Neural cell (in vitro differentiated cells): ENCODE measurements at regions not wholly inside any gene's neighbourhood (a gene's known extent, or its start where the extent isn't known, plus 50 kb on each side); places are given as distances from the start of the nearest gene placed in this dataset.

ENCODE experiments used
- H2AFZ ChIP-seq: fragments of 200-600, 300-800 bp; sonication (generic), shearing (Covaris generic); 2 replicates; pipeline ENCODE4 v1.6.0; 2014; ENCODE audit warnings: low read depth, mild to moderate bottlenecking, antibody characterized with exemption, low read length, moderate library complexity
- H3F3A ChIP-seq: fragments of 200-600 bp; shearing (Covaris generic); 2 replicates; pipeline ENCODE4 v1.6.1; 2016; ENCODE audit warnings: mild to moderate bottlenecking, moderate library complexity, mixed read lengths, antibody characterized with exemption, low read length; ENCODE audit not compliant: insufficient read depth, poor library complexity, severe bottlenecking
- H3K27ac ChIP-seq: fragments of 200-600, 300-800 bp; sonication (generic), shearing (Covaris generic); 2 replicates; pipeline ENCODE4 v1.5.1; 2014; ENCODE audit warnings: mild to moderate bottlenecking, low read length, moderate library complexity
- H3K27me3 ChIP-seq: fragments of 300-800, 200-600 bp; sonication (generic), shearing (Covaris generic); 2 replicates; pipeline ENCODE4 v1.6.0; 2014; ENCODE audit warnings: mild to moderate bottlenecking, low read depth, low read length, moderate library complexity; ENCODE audit not compliant: insufficient read depth
- H3K36me3 ChIP-seq: fragments of 300-800, 200-600 bp; sonication (generic), shearing (Covaris generic); 2 replicates; pipeline ENCODE4 v1.5.1; 2014; ENCODE audit warnings: mild to moderate bottlenecking, antibody characterized with exemption, low read length, moderate library complexity; ENCODE audit not compliant: insufficient read depth
- H3K4me2 ChIP-seq: fragments of 300-800, 200-600 bp; sonication (generic), shearing (Covaris generic); 2 replicates; pipeline ENCODE4 v1.6.0; 2014; ENCODE audit warnings: mild to moderate bottlenecking, low read length
- H3K4me3 ChIP-seq: fragments of 300-800, 200-600 bp; sonication (generic), shearing (Covaris generic); 2 replicates; pipeline ENCODE4 v1.5.1; 2014; ENCODE audit warnings: mild to moderate bottlenecking, low read length, moderate library complexity
- H3K79me2 ChIP-seq: fragments of 200-600 bp; shearing (Covaris generic); replicated peaks from 2 replicates; pipeline ENCODE4 v1.6.0; 2014; ENCODE audit warnings: mild to moderate bottlenecking, low read length, moderate library complexity; ENCODE audit not compliant: insufficient read depth
- H3K9ac ChIP-seq: fragments of 300-800, 200-600 bp; sonication (generic), shearing (Covaris generic); 2 replicates; pipeline ENCODE4 v1.6.1; 2016; ENCODE audit warnings: mild to moderate bottlenecking, low read length, mixed read lengths
- H3K9me2 ChIP-seq: fragments of 200-600 bp; shearing (Covaris generic); 2 replicates; pipeline ENCODE4 v1.6.1; 2016; ENCODE audit warnings: mild to moderate bottlenecking, low read length, mixed read lengths; ENCODE audit not compliant: insufficient read depth
- H3K9me3 ChIP-seq: fragments of 200-600, 300-800 bp; sonication (generic), shearing (Covaris generic); 2 replicates; pipeline ENCODE4 v1.6.1; 2016; ENCODE audit warnings: mild to moderate bottlenecking, mixed run types, low read length, moderate library complexity, mixed read lengths
- H4K20me1 ChIP-seq: fragments of 200-600 bp; shearing (Covaris generic); 2 replicates; pipeline ENCODE4 v1.6.1; 2016; ENCODE audit warnings: mild to moderate bottlenecking, mixed run types; ENCODE audit not compliant: insufficient read depth
- EP300 ChIP-seq: fragments of 450-650 bp; conservative IDR thresholded peaks from 2 replicates; pipeline ENCODE4 v1.6.1; 2014; ENCODE audit warnings: antibody characterized with exemption, mild to moderate bottlenecking, moderate library complexity; ENCODE audit not compliant: poor library complexity, severe bottlenecking
- EZH2 ChIP-seq: fragments of 200-600, 300-800 bp; shearing (Covaris generic), sonication (generic); IDR thresholded peaks from 2 replicates; pipeline ENCODE4 v1.6.1; 2014; ENCODE audit warnings: antibody characterized with exemption, low read length, borderline replicate concordance, mild to moderate bottlenecking; ENCODE audit not compliant: insufficient read depth, poor library complexity, severe bottlenecking
- MXI1 ChIP-seq: fragments of 450-650 bp; conservative IDR thresholded peaks from 2 replicates; pipeline ENCODE4 v1.6.1; 2014; ENCODE audit warnings: antibody characterized with exemption, mild to moderate bottlenecking; ENCODE audit not compliant: poor library complexity, severe bottlenecking
- POLR2AphosphoS5 ChIP-seq: IDR thresholded peaks from 2 replicates; pipeline ENCODE4 v1.6.1; 2012
- RAD21 ChIP-seq: fragments of 450-650 bp; conservative IDR thresholded peaks from 2 replicates; pipeline ENCODE4 v1.6.1; 2014; ENCODE audit warnings: antibody characterized with exemption, mild to moderate bottlenecking, moderate library complexity
- SMC3 ChIP-seq: fragments of 450-650 bp; conservative IDR thresholded peaks from 2 replicates; pipeline ENCODE4 v1.6.1; 2014; ENCODE audit warnings: antibody characterized with exemption, mild to moderate bottlenecking, moderate library complexity; ENCODE audit not compliant: poor library complexity
- TAF1 ChIP-seq: IDR thresholded peaks from 2 replicates; pipeline ENCODE4 v1.6.1; 2012; ENCODE audit warnings: low read depth
- TF ChIP-seq, protein P1 (sequence below): fragments of 450-650 bp; IDR thresholded peaks from 2 replicates; pipeline ENCODE4 v1.5.1; 2014; ENCODE audit warnings: antibody characterized with exemption, mild to moderate bottlenecking, moderate library complexity; ENCODE audit not compliant: poor library complexity, severe bottlenecking
- TF ChIP-seq, protein P2 (sequence below): IDR thresholded peaks from 2 replicates; pipeline ENCODE4 v1.6.1; 2012; ENCODE audit warnings: borderline replicate concordance

DNA sequence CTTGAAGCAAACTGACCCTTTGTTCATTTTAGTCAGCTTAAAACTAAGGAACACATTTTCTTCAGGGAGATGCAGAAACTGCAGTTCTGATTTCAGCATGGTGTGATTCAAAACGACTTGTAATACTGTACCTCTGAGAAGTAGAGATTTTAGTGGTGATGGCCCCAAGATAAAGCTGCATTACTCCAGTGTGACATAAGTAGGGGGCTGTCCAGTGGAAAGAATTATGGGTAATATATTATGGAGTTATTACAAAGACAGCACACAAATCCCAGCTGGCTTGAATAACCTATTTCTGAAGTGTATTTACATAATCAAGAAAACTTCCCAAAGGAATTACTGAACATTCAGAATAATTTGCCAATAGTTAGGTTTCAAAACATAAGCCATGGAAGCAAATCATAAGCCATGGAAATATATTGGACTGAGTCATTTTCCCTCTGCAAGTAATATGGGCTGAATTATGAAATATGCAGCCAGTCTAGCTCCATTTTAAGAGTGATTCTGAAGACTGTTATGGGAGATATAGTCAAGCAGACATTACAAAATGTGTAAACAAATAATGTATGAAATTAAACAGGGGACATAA is 133.7 kb upstream of the FBXL17 start:
- TF ChIP-seq POLR2AphosphoS5 (no peak), EZH2 (no peak)
- Histone ChIP-seq H3K9me2 (no peaks in the 10 kb centered on the region), H3K4me3 (no peak overlapping the region), H3K36me3 (no peaks in the 10 kb centered on the region), H3K9ac (no peak overlapping the region), H3K79me2 (no peaks in the 10 kb centered on the region), H3K27me3 (no peaks in the 10 kb centered on the region), H3F3A (no peaks in the 10 kb centered on the region), H4K20me1 (no peaks in the 10 kb centered on the region), H3K4me2 (no peak overlapping the region), H3K9me3 (no peaks in the 10 kb centered on the region), H3K27ac (no peak overlapping the region), H2AFZ (no peak overlapping the region)

DNA sequence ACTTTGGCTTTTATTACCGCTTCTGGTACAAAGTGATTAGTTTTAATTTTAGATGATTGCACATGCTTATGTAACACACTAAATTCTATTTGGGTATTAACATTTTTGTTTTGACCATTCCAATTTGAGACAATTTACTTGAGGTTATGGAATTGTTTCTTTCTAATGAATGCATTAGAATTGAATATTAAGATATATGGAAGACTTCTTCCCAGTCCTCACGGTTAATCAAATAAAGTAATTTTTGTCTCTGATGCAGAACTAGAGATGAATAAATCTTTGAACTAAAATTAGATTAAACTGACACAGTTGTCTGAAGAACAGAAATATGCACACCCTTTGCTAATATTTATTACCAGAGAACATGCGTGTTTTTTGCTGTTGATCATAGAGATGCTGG is 127.1 kb upstream of the FBXL17 start:
- H3K4me2 ChIP-seq: no peak overlapping the region
- no peaks in the 10 kb centered on the region for H4K20me1 ChIP-seq
- no peaks in the 10 kb centered on the region for H3K36me3 ChIP-seq
- no peaks in the 10 kb centered on the region for H3K79me2 ChIP-seq
- no peaks in the 10 kb centered on the region for H3K9me3 ChIP-seq
- H3K4me3 ChIP-seq: no peak overlapping the region
- H3K27me3 ChIP-seq: no peaks in the 10 kb centered on the region
- no peak overlapping the region for H3K9ac ChIP-seq
- TF ChIP-seq EZH2 (no peak), TAF1 (no peak), EP300 (no peak), POLR2AphosphoS5 (no peak), SMC3 (no peak), MXI1 (no peak), RAD21 (no peak)
- TF ChIP-seq, protein P1, sequence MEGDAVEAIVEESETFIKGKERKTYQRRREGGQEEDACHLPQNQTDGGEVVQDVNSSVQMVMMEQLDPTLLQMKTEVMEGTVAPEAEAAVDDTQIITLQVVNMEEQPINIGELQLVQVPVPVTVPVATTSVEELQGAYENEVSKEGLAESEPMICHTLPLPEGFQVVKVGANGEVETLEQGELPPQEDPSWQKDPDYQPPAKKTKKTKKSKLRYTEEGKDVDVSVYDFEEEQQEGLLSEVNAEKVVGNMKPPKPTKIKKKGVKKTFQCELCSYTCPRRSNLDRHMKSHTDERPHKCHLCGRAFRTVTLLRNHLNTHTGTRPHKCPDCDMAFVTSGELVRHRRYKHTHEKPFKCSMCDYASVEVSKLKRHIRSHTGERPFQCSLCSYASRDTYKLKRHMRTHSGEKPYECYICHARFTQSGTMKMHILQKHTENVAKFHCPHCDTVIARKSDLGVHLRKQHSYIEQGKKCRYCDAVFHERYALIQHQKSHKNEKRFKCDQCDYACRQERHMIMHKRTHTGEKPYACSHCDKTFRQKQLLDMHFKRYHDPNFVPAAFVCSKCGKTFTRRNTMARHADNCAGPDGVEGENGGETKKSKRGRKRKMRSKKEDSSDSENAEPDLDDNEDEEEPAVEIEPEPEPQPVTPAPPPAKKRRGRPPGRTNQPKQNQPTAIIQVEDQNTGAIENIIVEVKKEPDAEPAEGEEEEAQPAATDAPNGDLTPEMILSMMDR: no peak
- no peaks in the 10 kb centered on the region for H3K9me2 ChIP-seq
- H3F3A ChIP-seq: no peaks in the 10 kb centered on the region
- no peak overlapping the region for H3K27ac ChIP-seq
- no peak overlapping the region for H2AFZ ChIP-seq

DNA sequence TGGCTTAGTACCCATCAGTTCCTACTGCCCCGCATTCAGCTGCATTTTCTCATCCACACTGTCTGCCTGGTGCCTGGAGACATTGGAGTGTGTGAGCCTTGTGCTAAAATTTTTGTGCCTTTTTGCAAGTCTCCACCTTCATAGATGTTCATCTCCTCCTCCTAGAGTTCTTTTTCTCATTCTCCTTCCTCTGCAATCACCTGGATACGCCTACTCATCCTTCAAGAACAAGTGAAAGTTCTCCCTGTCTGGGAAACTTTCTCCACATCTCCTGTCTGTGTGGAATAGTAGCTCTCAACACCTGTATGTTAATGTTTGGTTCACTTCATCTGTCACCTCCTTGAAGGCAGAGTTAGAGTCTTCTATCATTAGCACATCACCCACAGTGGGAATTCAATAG is 125.7 kb upstream of the FBXL17 start:
- Histone ChIP-seq H3K4me2 (no peak overlapping the region), H3F3A (no peaks in the 10 kb centered on the region), H3K27ac (no peak overlapping the region), H3K4me3 (no peak overlapping the region), H3K9me2 (no peaks in the 10 kb centered on the region), H3K9me3 (no peaks in the 10 kb centered on the region), H2AFZ (no peak overlapping the region), H3K36me3 (no peaks in the 10 kb centered on the region), H3K27me3 (no peaks in the 10 kb centered on the region), H3K79me2 (no peaks in the 10 kb centered on the region), H3K9ac (no peak overlapping the region), H4K20me1 (no peaks in the 10 kb centered on the region)
- no peak for TF ChIP-seq MXI1
- TF ChIP-seq TAF1: no peak
- TF ChIP-seq EP300: no peak
- no peak for TF ChIP-seq RAD21
- TF ChIP-seq, protein P1: no peak
- TF ChIP-seq, protein P2, sequence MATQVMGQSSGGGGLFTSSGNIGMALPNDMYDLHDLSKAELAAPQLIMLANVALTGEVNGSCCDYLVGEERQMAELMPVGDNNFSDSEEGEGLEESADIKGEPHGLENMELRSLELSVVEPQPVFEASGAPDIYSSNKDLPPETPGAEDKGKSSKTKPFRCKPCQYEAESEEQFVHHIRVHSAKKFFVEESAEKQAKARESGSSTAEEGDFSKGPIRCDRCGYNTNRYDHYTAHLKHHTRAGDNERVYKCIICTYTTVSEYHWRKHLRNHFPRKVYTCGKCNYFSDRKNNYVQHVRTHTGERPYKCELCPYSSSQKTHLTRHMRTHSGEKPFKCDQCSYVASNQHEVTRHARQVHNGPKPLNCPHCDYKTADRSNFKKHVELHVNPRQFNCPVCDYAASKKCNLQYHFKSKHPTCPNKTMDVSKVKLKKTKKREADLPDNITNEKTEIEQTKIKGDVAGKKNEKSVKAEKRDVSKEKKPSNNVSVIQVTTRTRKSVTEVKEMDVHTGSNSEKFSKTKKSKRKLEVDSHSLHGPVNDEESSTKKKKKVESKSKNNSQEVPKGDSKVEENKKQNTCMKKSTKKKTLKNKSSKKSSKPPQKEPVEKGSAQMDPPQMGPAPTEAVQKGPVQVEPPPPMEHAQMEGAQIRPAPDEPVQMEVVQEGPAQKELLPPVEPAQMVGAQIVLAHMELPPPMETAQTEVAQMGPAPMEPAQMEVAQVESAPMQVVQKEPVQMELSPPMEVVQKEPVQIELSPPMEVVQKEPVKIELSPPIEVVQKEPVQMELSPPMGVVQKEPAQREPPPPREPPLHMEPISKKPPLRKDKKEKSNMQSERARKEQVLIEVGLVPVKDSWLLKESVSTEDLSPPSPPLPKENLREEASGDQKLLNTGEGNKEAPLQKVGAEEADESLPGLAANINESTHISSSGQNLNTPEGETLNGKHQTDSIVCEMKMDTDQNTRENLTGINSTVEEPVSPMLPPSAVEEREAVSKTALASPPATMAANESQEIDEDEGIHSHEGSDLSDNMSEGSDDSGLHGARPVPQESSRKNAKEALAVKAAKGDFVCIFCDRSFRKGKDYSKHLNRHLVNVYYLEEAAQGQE: no peak
- no peak for TF ChIP-seq POLR2AphosphoS5
